ENCODE measurements at regions not wholly inside any gene's neighbourhood (a gene's known extent, or its start where the extent isn't known, plus 50 kb on each side); places are given as distances from the start of the nearest gene placed in this dataset.

- Histone ChIP-seq H2AFZ (ENCODE audit: low read length) (no peak overlapping the region), H3K4me3 (ENCODE audit: low read length) (no peak overlapping the region), H3K36me3 (ENCODE audit: insufficient read depth, low read length) (no peaks in the 10 kb centered on the region), H3K4me2 (ENCODE audit: low read depth, low read length, poor library complexity, severe bottlenecking) (no peak overlapping the region), H3K9me3 (ENCODE audit: low read length) (no peaks in the 10 kb centered on the region), H4K20me1 (ENCODE audit: insufficient read depth, low read depth, low read length) (no peaks in the 10 kb centered on the region), H3K4me1 (ENCODE audit: low read length) (no peaks in the 10 kb centered on the region), H3K27me3 (ENCODE audit: low read length) (no peaks in the 10 kb centered on the region), H3K9me2 (replicated peaks; ENCODE audit: insufficient read depth, low read length) (no peaks in the 10 kb centered on the region), H3K9ac (ENCODE audit: low read length) (no peak overlapping the region), H3K79me2 (ENCODE audit: low read length) (no peaks in the 10 kb centered on the region), H3K27ac (ENCODE audit: low read length) (no peak overlapping the region)
- DNase-seq: no peak
Measured at GRCh38 chr4:178415925-178416324, 973.7 kb upstream of the AGA start.

GRCh38 chr4:178423366-178423765, 981.1 kb upstream of the AGA start:
- Histone ChIP-seq H3K79me2 (ENCODE audit: low read length) (no peaks in the 10 kb centered on the region), H3K4me2 (ENCODE audit: low read depth, low read length, poor library complexity, severe bottlenecking) (no peak overlapping the region), H4K20me1 (ENCODE audit: insufficient read depth, low read depth, low read length) (no peaks in the 10 kb centered on the region), H2AFZ (ENCODE audit: low read length) (no peak overlapping the region), H3K27ac (ENCODE audit: low read length) (no peak overlapping the region), H3K4me3 (ENCODE audit: low read length) (no peak overlapping the region), H3K4me1 (ENCODE audit: low read length) (no peaks in the 10 kb centered on the region), H3K27me3 (ENCODE audit: low read length) (no peaks in the 10 kb centered on the region), H3K9ac (ENCODE audit: low read length) (no peak overlapping the region), H3K36me3 (ENCODE audit: insufficient read depth, low read length) (no peaks in the 10 kb centered on the region), H3K9me3 (ENCODE audit: low read length) (no peaks in the 10 kb centered on the region), H3K9me2 (replicated peaks; ENCODE audit: insufficient read depth, low read length) (no peaks in the 10 kb centered on the region)
- DNase-seq: no peak

GRCh38 chr4:178426871-178427270, 984.6 kb upstream of the AGA start:
- H3K4me3 ChIP-seq (ENCODE audit: low read length): no peak overlapping the region
- no peaks in the 10 kb centered on the region for H3K4me1 ChIP-seq (ENCODE audit: low read length)
- no peaks in the 10 kb centered on the region for H3K9me3 ChIP-seq (ENCODE audit: low read length)
- H3K27me3 ChIP-seq (ENCODE audit: low read length): no peaks in the 10 kb centered on the region
- H3K9ac ChIP-seq (ENCODE audit: low read length): no peak overlapping the region
- no peak for DNase-seq
- no peak overlapping the region for H2AFZ ChIP-seq (ENCODE audit: low read length)
- H4K20me1 ChIP-seq (ENCODE audit: insufficient read depth, low read depth, low read length): no peaks in the 10 kb centered on the region
- H3K4me2 ChIP-seq (ENCODE audit: low read depth, low read length, poor library complexity, severe bottlenecking): no peak overlapping the region
- no peaks in the 10 kb centered on the region for H3K36me3 ChIP-seq (ENCODE audit: insufficient read depth, low read length)
- H3K27ac ChIP-seq (ENCODE audit: low read length): no peak overlapping the region
- no peaks in the 10 kb centered on the region for H3K79me2 ChIP-seq (ENCODE audit: low read length)
- no peaks in the 10 kb centered on the region for H3K9me2 ChIP-seq (replicated peaks; ENCODE audit: insufficient read depth, low read length)

- no peaks in the 10 kb centered on the region for H3K27me3 ChIP-seq (ENCODE audit: low read length)
- H3K27ac ChIP-seq (ENCODE audit: low read length): no peak overlapping the region
- H3K9me3 ChIP-seq (ENCODE audit: low read length): no peaks in the 10 kb centered on the region
- H3K4me1 ChIP-seq (ENCODE audit: low read length): no peaks in the 10 kb centered on the region
- no peak for DNase-seq
- no peaks in the 10 kb centered on the region for H3K79me2 ChIP-seq (ENCODE audit: low read length)
- H4K20me1 ChIP-seq (ENCODE audit: insufficient read depth, low read depth, low read length): no peaks in the 10 kb centered on the region
- no peak overlapping the region for H3K9ac ChIP-seq (ENCODE audit: low read length)
- H3K4me3 ChIP-seq (ENCODE audit: low read length): no peak overlapping the region
- no peak overlapping the region for H2AFZ ChIP-seq (ENCODE audit: low read length)
- no peak overlapping the region for H3K4me2 ChIP-seq (ENCODE audit: low read depth, low read length, poor library complexity, severe bottlenecking)
- no peaks in the 10 kb centered on the region for H3K9me2 ChIP-seq (replicated peaks; ENCODE audit: insufficient read depth, low read length)
- no peaks in the 10 kb centered on the region for H3K36me3 ChIP-seq (ENCODE audit: insufficient read depth, low read length)
Measured at GRCh38 chr4:178427663-178428062, 985.4 kb upstream of the AGA start.

- Histone ChIP-seq H3K4me1 (ENCODE audit: low read length) (no peaks in the 10 kb centered on the region), H3K27ac (ENCODE audit: low read length) (no peak overlapping the region), H3K4me3 (ENCODE audit: low read length) (no peak overlapping the region), H3K27me3 (ENCODE audit: low read length) (no peaks in the 10 kb centered on the region), H2AFZ (ENCODE audit: low read length) (no peak overlapping the region), H3K79me2 (ENCODE audit: low read length) (no peaks in the 10 kb centered on the region), H4K20me1 (ENCODE audit: insufficient read depth, low read depth, low read length) (no peaks in the 10 kb centered on the region), H3K4me2 (ENCODE audit: low read depth, low read length, poor library complexity, severe bottlenecking) (no peak overlapping the region), H3K9me2 (replicated peaks; ENCODE audit: insufficient read depth, low read length) (no peaks in the 10 kb centered on the region), H3K36me3 (ENCODE audit: insufficient read depth, low read length) (no peaks in the 10 kb centered on the region), H3K9ac (ENCODE audit: low read length) (no peak overlapping the region), H3K9me3 (ENCODE audit: low read length) (no peaks in the 10 kb centered on the region)
- DNase-seq: no peak
Measured at GRCh38 chr4:178448372-178449035, 1006.3 kb upstream of the AGA start.

- H2AFZ ChIP-seq (ENCODE audit: low read length): no peak overlapping the region
- H3K4me2 ChIP-seq (ENCODE audit: low read depth, low read length, poor library complexity, severe bottlenecking): no peak overlapping the region
- H3K9me3 ChIP-seq (ENCODE audit: low read length): no peaks in the 10 kb centered on the region
- H3K79me2 ChIP-seq (ENCODE audit: low read length): no peaks in the 10 kb centered on the region
- H4K20me1 ChIP-seq (ENCODE audit: insufficient read depth, low read depth, low read length): no peaks in the 10 kb centered on the region
- no peaks in the 10 kb centered on the region for H3K9me2 ChIP-seq (replicated peaks; ENCODE audit: insufficient read depth, low read length)
- no peaks in the 10 kb centered on the region for H3K36me3 ChIP-seq (ENCODE audit: insufficient read depth, low read length)
- DNase-seq: no peak
- no peaks in the 10 kb centered on the region for H3K27me3 ChIP-seq (ENCODE audit: low read length)
- no peaks in the 10 kb centered on the region for H3K4me1 ChIP-seq (ENCODE audit: low read length)
- H3K9ac ChIP-seq (ENCODE audit: low read length): no peak overlapping the region
- H3K27ac ChIP-seq (ENCODE audit: low read length): no peak overlapping the region
- H3K4me3 ChIP-seq (ENCODE audit: low read length): no peak overlapping the region
Measured at GRCh38 chr4:178450614-178451013, 1008.4 kb upstream of the AGA start.

- Histone ChIP-seq H2AFZ (ENCODE audit: low read length) (no peak overlapping the region), H3K79me2 (ENCODE audit: low read length) (no peaks in the 10 kb centered on the region), H3K36me3 (ENCODE audit: insufficient read depth, low read length) (no peaks in the 10 kb centered on the region), H3K27me3 (ENCODE audit: low read length) (no peaks in the 10 kb centered on the region), H4K20me1 (ENCODE audit: insufficient read depth, low read depth, low read length) (no peaks in the 10 kb centered on the region), H3K4me1 (ENCODE audit: low read length) (no peaks in the 10 kb centered on the region), H3K4me2 (ENCODE audit: low read depth, low read length, poor library complexity, severe bottlenecking) (no peak overlapping the region), H3K4me3 (ENCODE audit: low read length) (no peak overlapping the region), H3K9me2 (replicated peaks; ENCODE audit: insufficient read depth, low read length) (no peaks in the 10 kb centered on the region), H3K9me3 (ENCODE audit: low read length) (no peaks in the 10 kb centered on the region), H3K9ac (ENCODE audit: low read length) (no peak overlapping the region), H3K27ac (ENCODE audit: low read length) (no peak overlapping the region)
- no peak for DNase-seq
Measured at GRCh38 chr4:178453057-178453456, 1010.8 kb upstream of the AGA start.

GRCh38 chr4:178457286-178457685, 1015.0 kb upstream of the AGA start:
- no peak overlapping the region for H3K4me3 ChIP-seq (ENCODE audit: low read length)
- no peaks in the 10 kb centered on the region for H4K20me1 ChIP-seq (ENCODE audit: insufficient read depth, low read depth, low read length)
- no peaks in the 10 kb centered on the region for H3K79me2 ChIP-seq (ENCODE audit: low read length)
- no peaks in the 10 kb centered on the region for H3K4me1 ChIP-seq (ENCODE audit: low read length)
- no peak for DNase-seq
- no peak overlapping the region for H3K27ac ChIP-seq (ENCODE audit: low read length)
- H3K36me3 ChIP-seq (ENCODE audit: insufficient read depth, low read length): no peaks in the 10 kb centered on the region
- H2AFZ ChIP-seq (ENCODE audit: low read length): no peak overlapping the region
- no peaks in the 10 kb centered on the region for H3K9me3 ChIP-seq (ENCODE audit: low read length)
- no peak overlapping the region for H3K4me2 ChIP-seq (ENCODE audit: low read depth, low read length, poor library complexity, severe bottlenecking)
- no peak overlapping the region for H3K9ac ChIP-seq (ENCODE audit: low read length)
- H3K9me2 ChIP-seq (replicated peaks; ENCODE audit: insufficient read depth, low read length): no peaks in the 10 kb centered on the region
- no peaks in the 10 kb centered on the region for H3K27me3 ChIP-seq (ENCODE audit: low read length)

GRCh38 chr4:178462710-178463109, 1020.5 kb upstream of the AGA start:
- no peak overlapping the region for H3K4me3 ChIP-seq (ENCODE audit: low read length)
- no peak overlapping the region for H2AFZ ChIP-seq (ENCODE audit: low read length)
- no peaks in the 10 kb centered on the region for H3K4me1 ChIP-seq (ENCODE audit: low read length)
- H3K36me3 ChIP-seq (ENCODE audit: insufficient read depth, low read length): no peaks in the 10 kb centered on the region
- H3K9me2 ChIP-seq (replicated peaks; ENCODE audit: insufficient read depth, low read length): no peaks in the 10 kb centered on the region
- DNase-seq: no peak
- no peaks in the 10 kb centered on the region for H3K79me2 ChIP-seq (ENCODE audit: low read length)
- no peak overlapping the region for H3K9ac ChIP-seq (ENCODE audit: low read length)
- no peaks in the 10 kb centered on the region for H3K27me3 ChIP-seq (ENCODE audit: low read length)
- H3K4me2 ChIP-seq (ENCODE audit: low read depth, low read length, poor library complexity, severe bottlenecking): no peak overlapping the region
- no peaks in the 10 kb centered on the region for H3K9me3 ChIP-seq (ENCODE audit: low read length)
- no peak overlapping the region for H3K27ac ChIP-seq (ENCODE audit: low read length)
- H4K20me1 ChIP-seq (ENCODE audit: insufficient read depth, low read depth, low read length): no peaks in the 10 kb centered on the region
